NCI-H2196 (cell line): ENCODE measurements at regions not wholly inside any gene's neighbourhood (a gene's known extent, or its start where the extent isn't known, plus 50 kb on each side); places are given as distances from the start of the nearest gene placed in this dataset.

Source experiments
- DNase-seq: peaks from one replicate; lab custom pipeline; 2025; ENCODE audit not compliant: unreplicated experiment; lab: John Stamatoyannopoulos, UW

DNA sequence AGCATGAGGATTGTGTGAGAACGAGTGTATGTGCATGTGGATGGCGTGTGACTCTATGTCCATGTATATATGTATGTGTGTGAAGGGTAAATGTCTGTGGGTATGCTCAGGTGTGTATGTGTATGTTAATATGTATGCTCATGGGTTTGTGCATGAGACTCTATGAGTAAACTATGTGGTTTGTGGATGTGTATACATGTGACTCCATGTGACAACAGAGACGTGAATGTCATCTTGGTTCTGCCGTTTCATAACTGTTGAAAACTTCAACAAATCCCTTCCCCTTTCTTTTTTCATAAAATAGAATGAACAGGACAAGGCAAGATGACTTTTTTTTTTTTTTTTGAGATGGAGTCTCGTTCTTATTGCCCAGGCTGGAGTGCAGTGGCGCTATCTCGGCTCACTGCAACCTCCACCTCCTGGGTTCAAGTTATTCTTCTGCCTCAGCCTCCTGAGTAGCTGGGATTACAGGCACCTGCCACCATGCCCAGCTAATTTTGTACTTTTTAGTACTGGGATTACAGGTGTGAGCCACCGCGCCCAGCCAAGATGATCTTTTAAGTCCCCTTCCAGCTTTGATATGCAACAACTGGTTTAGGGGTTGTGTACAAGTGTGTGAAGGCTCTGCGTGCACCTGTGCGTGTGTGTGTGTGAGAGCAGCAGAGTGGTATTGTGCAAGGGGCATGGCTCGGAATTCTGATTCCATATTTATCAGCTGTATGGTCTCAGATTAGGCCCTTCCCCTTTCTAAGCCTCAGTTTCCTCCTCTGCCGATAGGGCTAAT, 106.3 kb downstream of the EBNA1BP2 start:
- no peak for DNase-seq

DNA sequence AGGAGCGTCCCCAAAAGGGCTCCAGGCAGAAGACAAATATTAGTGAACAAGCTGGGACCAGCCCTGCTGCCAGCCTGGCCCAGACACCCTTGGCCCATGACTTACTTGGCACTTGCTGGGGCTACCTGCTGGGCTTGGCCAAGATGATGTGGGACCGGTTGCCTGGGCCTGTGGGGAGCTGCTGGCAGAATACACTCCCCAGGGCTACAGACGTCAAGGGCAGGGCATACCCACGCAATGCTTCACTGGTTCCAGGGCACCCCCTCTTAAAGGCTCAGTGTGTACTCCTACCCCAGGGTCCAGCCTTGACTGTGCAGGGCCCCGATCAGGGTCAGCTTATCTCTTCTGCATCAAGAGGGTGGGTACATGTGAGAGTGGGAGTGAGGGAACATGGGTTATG, 106.5 kb upstream of the SLC2A1 start:
- no peak for DNase-seq

DNA sequence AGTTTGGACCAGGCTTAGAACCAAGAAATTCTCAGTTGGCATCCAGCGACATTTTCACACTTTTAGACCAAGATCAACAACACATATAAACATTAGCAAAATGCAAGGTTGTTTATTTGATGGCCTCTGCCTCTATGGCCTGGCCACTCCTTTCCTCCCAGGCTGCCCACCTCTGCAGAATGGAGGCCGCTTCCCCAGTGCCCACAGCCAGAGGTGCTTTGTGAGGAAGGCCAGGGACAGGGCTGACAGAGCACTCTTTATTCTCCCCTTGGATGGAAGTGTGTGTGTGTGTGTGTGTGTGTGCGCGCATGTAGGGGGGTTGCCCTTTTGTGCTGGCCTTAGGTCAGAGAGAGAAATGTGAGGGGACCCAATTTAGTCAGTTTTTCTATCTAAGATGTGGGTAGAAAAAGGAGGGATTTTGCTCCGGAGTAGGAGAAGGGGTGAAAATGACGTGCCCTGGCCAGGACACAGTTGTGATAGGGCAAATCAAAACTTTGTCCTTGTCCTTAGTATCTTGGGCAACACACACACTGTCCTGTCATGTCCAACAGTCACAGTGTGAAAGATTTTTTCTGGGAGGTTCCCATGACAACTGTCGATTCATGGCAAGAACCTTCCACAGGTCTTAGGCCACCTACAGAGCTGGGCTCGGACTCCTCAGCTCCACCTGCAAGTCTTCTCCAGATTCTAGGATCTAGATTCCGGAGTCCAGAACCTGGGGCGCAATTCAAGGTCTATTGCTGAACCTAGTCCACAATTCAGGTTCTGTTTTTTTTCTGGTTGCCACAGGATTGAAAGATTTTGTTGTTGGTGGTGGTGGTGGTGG, 104.9 kb upstream of the SLC2A1 start:
- no peak for DNase-seq

DNA sequence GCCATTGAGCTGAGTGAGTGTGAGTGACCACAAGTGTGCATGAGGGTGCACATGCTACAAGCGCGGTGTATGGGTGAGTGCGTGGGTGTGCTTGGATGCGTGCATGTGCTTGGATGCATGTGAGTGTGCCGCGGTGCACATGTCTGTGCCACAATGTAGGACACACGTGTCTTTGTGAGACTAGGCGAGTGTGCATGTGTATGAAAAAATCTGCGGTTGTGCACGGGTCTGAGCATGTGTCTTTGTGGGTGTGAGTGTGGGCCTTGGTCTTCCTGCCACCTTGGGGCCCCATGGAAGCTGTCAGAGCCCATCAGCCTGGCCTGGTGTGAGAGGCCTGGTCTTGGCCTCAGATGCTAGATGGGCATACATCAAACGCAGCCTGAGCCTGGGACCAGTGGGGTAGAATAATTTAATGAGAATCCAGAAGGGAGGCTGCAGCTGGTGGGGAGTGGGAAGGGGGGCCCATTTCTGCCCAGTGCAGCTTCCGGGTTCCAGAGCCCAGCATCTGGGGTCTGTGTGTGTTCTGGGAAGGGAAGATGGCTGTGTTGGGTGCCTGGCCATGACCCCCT, 103.9 kb upstream of the SLC2A1 start:
- DNase-seq: no peak

DNA sequence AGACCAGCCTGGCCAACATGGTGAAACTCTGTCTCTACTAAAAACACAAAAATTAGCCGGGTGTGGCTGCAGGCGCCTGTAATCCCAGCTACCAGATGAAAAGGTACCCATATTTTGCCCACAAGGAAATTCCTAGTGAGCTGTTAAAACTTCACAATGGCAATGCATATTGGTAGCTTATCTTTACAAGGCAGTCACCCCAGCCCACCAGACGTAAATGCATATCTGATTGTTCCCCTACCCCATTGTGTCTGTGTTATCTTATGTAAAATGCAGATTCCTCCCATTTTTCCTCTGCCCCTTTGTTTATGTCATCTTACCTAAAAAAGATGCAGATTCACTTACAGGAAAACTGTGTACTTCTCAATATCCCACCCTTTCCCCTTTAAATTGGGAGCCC, 103.1 kb upstream of the SLC2A1 start:
- no peak for DNase-seq

DNA sequence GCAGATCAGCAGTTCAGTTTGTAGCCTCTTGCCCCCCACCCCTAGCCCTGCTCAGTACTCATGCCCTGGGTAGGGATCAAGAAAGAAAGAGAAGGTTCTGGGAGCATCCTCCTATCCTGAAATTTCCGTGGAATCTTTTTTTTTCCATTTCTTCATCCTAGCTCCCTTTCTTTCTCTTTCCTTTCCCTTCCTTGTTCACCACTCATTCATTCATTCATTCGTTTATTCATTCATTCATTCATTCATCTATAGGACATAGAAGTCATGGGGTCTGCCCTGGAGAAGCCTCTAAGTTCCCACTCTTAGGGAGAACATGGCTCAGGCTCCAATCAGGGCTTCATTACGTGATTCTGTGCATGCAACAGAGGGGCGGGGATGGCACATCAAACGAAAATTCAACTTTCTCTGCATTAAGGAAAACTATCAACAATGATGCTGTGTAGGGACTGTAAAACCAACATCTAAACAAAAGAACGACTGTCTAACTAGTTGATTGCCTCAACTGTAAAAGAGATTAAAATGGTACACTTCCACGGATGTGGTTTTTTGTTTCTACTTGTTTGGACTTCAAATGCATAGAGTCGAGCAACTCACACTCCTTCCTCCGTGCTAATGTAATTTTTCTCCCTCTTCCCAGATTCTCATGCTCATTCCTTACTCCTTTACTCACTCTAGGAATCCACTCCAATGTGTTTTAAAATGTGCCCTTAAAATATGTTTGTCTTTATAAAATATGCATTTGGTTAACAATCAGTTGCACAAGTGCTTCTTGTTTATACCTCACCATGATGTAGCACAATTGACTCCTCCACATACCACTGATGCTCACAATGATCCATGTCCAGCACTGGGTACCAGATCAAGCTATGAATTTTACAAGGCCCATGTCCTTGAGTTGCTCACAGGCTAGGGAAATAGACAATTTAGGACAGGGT, 101.2 kb upstream of the SLC2A1 start:
- no peak for DNase-seq

DNA sequence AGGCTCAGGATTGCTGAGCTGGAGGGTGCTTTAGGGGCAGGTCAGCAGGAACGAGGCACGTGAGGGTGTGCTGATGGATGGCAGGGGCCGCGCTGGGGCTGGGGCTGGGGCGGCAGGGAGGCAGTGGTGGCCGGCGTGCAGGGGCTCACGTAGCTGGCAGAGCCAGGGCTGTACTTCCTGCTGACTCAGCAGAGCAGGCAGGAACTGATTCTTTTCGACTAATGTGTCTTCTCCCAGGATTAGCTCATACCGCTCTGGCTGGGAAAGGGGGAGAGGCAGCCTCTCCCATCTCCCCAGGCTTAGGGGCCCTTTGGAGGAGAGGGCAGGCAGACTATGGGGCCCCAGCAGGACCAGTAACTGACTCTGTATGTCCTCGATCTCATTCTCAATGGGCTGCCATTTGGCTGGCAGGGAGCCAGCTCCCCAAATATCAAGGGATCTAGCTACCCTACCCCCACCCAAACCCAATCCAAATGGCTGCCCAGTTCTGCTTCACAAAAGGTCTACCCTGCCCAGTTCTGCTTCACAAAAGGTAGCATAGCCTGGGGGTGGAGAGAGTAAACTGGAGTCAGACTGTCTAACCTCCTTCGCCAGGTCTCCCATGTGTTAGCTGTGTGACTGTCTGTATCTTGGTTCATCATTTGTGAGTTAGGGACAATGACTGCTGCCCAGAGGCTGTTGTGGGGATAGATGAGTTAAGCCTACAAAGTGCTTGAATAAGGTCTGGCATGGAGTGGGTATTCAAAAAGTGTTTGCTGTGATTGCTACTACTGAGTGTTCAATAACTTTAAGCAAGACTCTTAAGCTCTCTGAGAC, 100.1 kb upstream of the SLC2A1 start:
- no peak for DNase-seq

DNA sequence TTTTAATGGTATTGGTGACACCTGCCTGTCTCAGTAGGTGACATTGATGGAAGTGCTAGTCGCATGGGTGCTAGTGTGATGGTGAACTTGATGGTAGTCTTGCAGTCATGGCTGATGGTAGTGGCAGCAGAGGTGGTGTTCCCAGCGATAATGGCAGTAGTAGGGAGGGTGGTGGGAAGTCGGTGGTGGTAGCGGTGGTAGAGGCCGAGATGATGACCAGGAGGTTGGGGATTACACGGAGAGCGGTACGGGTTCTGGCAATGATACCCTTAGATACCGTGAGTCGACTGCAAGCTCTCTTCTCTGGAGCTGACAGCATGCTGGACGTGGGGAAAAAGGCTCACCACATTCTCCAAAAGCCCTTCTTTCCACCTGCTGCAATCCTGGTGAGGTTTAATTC, 99.4 kb upstream of the SLC2A1 start:
- no peak for DNase-seq

DNA sequence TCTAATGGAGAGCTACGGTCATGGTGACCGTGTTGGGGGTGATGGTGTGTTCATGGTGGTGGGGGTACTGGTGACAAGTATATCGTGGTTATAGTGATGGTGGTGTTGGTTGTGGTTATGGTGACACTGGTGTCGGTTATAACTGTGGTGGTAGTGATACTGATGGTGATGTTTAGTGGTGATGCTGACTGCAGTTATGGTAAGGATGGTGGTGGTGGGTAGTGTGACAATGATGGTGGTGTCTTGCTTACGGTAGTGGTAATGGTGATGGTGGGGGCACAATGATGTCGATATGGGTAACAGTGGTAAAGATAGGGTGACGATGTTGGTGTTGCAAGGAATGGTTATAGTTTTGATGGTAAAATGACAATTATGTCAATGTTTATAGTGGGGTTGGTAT, 98.9 kb upstream of the SLC2A1 start:
- DNase-seq: no peak

DNA sequence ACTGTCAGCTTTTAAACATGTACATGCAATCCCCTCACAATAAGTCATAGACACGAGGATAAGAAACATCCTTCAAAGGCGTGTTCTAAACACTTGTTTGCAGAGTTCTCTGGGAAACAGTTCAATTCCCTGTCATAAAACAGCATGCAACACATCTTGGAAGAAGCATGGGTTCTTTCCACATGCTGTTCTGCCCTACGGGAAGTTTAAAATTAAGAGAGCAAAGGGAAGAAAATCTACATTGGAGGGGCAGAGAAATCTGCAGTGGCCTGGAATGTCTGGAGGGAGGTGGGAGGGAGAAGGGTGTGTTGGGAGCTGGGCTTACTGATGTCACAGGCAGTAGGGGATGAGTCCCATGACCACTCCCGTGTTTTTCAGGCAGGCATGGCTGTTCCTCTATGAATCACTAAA, 98.3 kb upstream of the SLC2A1 start:
- DNase-seq: no peak

DNA sequence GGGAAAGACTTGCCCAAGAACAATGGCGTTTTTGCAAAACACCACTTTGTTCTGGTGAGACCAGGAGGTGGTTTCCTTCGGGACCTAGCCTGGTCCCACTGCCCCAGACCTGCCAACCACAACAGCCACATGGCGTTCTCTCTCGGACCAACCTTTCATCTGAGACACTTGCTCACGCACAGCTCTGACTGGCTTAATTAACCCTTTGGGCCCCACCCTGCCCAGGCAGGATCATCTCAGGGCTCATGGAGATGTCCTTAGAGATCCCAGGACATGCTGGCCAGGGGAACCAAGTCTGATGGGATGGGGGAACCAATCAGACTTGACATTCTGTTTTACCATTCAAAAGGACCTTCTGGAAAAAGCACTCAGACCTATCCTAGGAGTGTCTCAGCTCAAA, 97.8 kb upstream of the SLC2A1 start:
- DNase-seq: no peak

DNA sequence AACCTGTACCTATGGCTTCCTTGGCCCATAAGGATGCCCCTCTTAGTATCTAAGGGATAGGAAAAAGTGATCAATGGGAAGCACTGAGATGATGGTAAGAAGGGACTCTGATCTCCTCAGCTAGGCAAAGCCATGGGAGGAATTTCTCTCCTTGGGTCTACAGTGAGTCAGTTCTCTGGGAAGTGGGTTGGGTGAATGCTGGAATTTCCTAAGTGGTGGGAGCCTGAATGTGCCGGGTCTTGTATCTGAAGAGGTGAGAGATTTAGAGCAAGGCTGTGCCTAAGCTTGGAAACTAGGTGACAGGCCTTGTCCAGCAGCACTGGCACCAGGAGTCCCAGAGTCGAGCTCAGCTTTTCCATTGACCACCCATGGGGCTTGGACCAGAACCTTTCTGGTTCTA, 96.3 kb upstream of the SLC2A1 start:
- DNase-seq: no peak

DNA sequence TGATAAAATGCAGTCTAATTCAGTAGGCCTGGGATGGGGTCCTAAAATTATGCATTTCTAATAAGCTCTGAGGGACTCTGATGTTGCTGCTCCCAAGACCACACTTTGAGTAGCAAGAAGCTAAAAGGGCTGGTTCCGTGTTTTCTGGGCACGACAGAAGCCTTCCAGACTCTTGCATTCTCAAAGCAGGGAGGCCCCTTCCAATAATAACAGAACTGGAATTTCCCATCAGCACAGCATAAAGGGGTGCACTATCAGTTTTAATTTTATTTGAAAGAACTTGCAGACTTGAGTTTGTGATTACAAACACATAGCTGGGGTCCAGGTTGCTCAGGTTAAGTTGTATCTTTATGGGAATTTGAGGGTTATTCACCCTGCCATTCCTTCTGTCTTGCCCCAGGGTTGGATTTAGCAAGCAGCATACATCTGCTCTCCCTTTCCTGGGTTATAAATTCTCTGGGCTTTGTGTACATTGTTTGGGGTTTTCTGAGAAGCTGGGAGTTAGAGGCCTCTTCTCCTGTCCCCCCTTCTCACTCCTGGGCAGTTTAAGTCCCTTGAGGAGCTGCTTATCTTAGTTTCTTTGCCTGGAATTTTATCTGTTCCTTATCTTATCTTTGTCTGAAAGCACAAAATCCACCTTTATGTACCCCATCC, 94.2 kb upstream of the SLC2A1 start:
- no peak for DNase-seq

DNA sequence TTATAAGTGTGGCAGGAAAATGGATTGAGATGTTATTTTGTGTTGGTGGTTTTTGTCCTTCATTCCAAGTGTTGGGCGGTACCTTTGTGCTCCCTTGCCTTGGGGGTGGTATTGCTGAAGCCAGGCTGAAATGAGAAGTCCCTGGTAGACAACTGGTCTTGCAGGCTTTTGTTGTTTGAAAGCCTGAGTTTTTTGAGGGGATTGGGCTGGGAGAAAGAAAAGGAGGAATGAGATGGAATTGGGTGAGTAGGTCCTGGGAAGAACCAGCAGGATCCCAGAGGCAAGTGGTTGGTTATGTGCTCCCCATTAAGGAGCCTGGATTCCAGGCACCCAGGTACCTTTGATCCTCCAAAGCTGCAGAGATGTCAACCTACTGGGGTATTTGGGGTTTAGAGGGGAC, 93.7 kb upstream of the SLC2A1 start:
- no peak for DNase-seq

DNA sequence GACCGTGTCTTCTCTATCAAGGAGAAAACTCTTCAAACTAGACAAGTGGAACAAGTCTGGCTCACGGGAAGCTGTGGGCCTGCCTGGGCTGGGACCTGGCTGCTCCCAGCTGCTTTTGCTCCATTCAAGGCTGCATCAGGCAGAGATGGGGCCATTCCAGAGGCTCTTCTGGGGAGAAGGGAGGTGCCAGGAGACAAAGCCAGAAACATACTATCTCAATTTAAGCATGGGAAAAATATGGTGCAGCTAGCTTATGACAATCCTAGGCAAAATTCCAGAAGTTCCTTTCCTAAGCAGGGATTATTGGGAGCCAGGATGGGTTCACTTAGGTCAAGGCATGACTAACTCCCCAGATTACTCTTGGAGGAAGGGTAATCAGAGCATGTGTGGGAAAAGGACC, 90.8 kb upstream of the SLC2A1 start:
- DNase-seq: no peak

DNA sequence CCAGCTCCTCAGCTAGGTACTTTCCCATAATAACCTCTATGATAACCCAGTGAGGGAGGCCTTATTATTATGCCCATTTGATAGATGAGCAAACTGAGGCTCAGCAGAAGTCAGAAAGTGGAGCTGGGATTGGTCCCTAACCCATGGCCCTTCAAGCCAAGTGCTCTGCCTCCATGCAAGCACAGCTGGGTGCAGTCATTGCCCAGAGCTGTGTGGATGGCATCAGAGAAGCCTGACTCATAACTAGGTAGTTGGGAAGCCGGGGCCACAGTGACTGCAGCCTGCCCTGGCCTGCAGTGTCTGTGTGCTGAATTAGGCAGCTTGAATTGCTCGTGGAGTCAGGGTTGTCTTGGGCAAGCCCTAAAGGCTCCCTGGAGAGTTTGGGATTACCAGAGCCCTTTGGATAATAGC, 89.9 kb upstream of the SLC2A1 start:
- no peak for DNase-seq

DNA sequence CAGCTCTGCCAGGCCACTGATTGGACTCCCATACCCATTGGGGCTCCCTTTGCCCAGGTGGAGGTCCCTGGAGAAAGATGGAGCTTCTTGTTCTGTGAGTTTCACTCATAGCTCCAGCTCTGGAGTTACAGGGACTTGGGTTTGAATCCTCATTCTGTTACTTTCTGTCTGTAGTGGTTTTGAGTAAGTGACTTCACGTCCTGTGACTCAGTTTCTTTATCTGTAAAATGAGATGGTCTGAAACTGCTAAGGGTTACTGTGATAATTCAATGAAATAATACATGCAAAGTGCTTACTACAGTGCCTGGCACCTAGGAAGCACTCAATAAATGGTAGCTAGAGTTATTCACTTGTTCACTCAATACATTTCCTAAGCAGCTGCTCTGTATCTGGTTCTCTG, 88.5 kb upstream of the SLC2A1 start:
- no peak for DNase-seq

DNA sequence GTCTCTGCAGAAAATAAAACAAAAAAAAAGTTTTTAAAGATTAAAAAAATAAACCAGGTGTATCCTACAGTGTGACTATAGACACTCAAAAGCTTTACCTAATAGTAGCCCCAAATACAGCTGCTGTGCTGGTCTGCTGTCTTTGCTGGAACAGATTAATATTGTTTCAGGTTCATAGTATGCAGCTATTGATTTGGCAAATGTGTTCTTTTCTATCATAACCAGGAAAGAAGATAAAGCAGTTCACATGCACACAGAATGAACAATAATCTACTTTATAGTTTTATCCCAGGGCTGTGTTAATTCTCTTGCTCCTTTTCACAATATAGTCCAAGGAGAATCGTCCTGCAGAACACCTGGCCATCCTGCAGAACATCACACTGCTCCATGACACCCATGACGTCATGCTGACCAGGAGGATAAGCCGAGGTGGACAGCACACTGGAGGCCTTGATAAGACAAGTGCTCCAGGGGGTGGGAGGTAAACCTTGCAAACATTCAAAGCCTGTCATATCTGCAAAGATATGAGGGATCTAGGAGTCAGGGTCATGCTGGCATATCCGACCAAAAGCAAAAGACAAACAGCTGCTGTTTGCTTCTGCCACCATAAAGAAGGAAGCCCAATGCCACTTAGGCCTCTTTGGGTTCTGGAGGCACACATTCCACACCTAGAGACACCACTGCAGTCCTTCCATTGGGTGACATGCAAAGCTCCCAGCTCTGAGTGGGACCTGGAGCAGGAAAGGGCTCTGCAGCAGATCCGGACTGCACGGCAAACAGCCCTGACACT, 86.1 kb upstream of the SLC2A1 start:
- DNase-seq: no peak

DNA sequence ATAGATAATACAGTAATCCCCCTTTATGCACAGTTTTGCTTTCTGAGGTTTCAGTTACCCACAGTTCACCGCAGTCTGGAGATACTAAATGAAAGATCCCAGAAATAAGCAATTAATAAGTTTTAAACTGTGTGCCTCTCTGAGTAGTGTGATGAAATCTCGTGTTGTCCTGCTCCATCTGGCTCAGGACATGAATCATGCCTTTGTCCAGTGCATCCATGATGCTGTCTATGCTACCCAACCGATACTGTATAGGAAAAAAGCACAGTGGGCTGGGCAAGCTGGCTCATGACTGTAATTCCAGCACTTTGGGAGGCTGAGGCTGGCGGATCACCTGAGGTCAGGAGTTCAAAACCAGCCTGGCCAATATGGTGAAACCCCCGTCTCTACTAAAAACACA, 85.0 kb upstream of the SLC2A1 start:
- DNase-seq: no peak
